Parathyroid adenoma (tissue), 2 donors: ENCODE measurements at regions not wholly inside any gene's neighbourhood (a gene's known extent, or its start where the extent isn't known, plus 50 kb on each side); places are given as distances from the start of the nearest gene placed in this dataset.

Experiments
- H2AFZ ChIP-seq: fragments of 300-600 bp; sonication (generic); one replicate; pipeline ENCODE4 v1.7.0; 2017; ENCODE audit warnings: antibody characterized with exemption, mild to moderate bottlenecking
- H3K27ac ChIP-seq: fragments of 300-600 bp; sonication (generic); one replicate; pipeline ENCODE4 v1.7.0; 2017
- H3K27me3 ChIP-seq: fragments of 300-600 bp; sonication (generic); one replicate; pipeline ENCODE4 v1.7.0; 2017; ENCODE audit warnings: low read length; ENCODE audit not compliant: control insufficient read depth, insufficient read depth
- H3K36me3 ChIP-seq: fragments of 300-600 bp; sonication (generic); one replicate; pipeline ENCODE4 v1.7.0; 2017; ENCODE audit warnings: low read length; ENCODE audit not compliant: control insufficient read depth, insufficient read depth
- H3K4me1 ChIP-seq: fragments of 300-600 bp; sonication (generic); one replicate; pipeline ENCODE4 v1.7.0; 2017; ENCODE audit warnings: control low read depth
- H3K4me2 ChIP-seq: fragments of 300-600 bp; sonication (generic); one replicate; pipeline ENCODE4 v1.7.0; 2017; ENCODE audit warnings: low read length
- H3K4me3 ChIP-seq: fragments of 300-600 bp; sonication (generic); one replicate; pipeline ENCODE4 v1.7.0; 2017; ENCODE audit warnings: low read depth, low read length
- H3K79me2 ChIP-seq: fragments of 300-600 bp; sonication (generic); one replicate; pipeline ENCODE4 v1.7.0; 2017; ENCODE audit warnings: control low read depth
- H3K9ac ChIP-seq: fragments of 300-600 bp; sonication (generic); one replicate; pipeline ENCODE4 v1.7.0; 2017; ENCODE audit warnings: mild to moderate bottlenecking
- H3K9me3 ChIP-seq: fragments of 300-600 bp; sonication (generic); one replicate; pipeline ENCODE4 v1.7.0; 2017; ENCODE audit warnings: low read length; ENCODE audit not compliant: control insufficient read depth
- CTCF ChIP-seq: fragments of 300-600 bp; sonication (generic); IDR thresholded peaks from one replicate; pipeline ENCODE4 v1.7.0; 2017; ENCODE audit warnings: antibody characterized with exemption, mild to moderate bottlenecking
- donor health status: primary hyperparathyroidism.

- no peaks in the 10 kb centered on the region for H3K27me3 ChIP-seq
- no peak overlapping the region for H3K4me3 ChIP-seq
- H3K9me3 ChIP-seq = no peaks in the 10 kb centered on the region
- no peak overlapping the region for H3K27ac ChIP-seq
- no peaks in the 10 kb centered on the region for H3K36me3 ChIP-seq
- no peaks in the 10 kb centered on the region for H3K79me2 ChIP-seq
- no peaks in the 10 kb centered on the region for H3K4me1 ChIP-seq
- no peak for TF ChIP-seq CTCF
- no peak overlapping the region for H3K4me2 ChIP-seq
- no peak overlapping the region for H2AFZ ChIP-seq
- no peak overlapping the region for H3K9ac ChIP-seq
These were observed 861.0 kb downstream of the RPS29 start for GRCh38 chr14:48725051-48725734.

GRCh38 chr14:48723841-48724495 lies 862.2 kb downstream of the RPS29 start:
- H2AFZ ChIP-seq = no peak overlapping the region
- H3K4me1 ChIP-seq = no peaks in the 10 kb centered on the region
- no peaks in the 10 kb centered on the region for H3K27me3 ChIP-seq
- no peaks in the 10 kb centered on the region for H3K36me3 ChIP-seq
- no peak overlapping the region for H3K9ac ChIP-seq
- TF ChIP-seq CTCF = no peak
- H3K27ac ChIP-seq = no peak overlapping the region
- H3K4me2 ChIP-seq = no peak overlapping the region
- H3K79me2 ChIP-seq = no peaks in the 10 kb centered on the region
- no peak overlapping the region for H3K4me3 ChIP-seq
- no peaks in the 10 kb centered on the region for H3K9me3 ChIP-seq

- H3K27ac ChIP-seq = no peak overlapping the region
- no peak overlapping the region for H3K4me3 ChIP-seq
- H3K9me3 ChIP-seq = no peaks in the 10 kb centered on the region
- no peaks in the 10 kb centered on the region for H3K27me3 ChIP-seq
- H3K79me2 ChIP-seq = no peaks in the 10 kb centered on the region
- no peak overlapping the region for H2AFZ ChIP-seq
- H3K36me3 ChIP-seq = no peaks in the 10 kb centered on the region
- no peak overlapping the region for H3K4me2 ChIP-seq
- H3K9ac ChIP-seq = no peak overlapping the region
- no peak for TF ChIP-seq CTCF
- H3K4me1 ChIP-seq = no peaks in the 10 kb centered on the region
These were observed 871.8 kb downstream of the RPS29 start for GRCh38 chr14:48714366-48714765.

- no peak for TF ChIP-seq CTCF
- no peak overlapping the region for H3K4me3 ChIP-seq
- H3K4me1 ChIP-seq = no peaks in the 10 kb centered on the region
- H3K79me2 ChIP-seq = no peaks in the 10 kb centered on the region
- no peaks in the 10 kb centered on the region for H3K9me3 ChIP-seq
- H3K36me3 ChIP-seq = no peaks in the 10 kb centered on the region
- H3K9ac ChIP-seq = no peak overlapping the region
- H3K4me2 ChIP-seq = no peak overlapping the region
- no peaks in the 10 kb centered on the region for H3K27me3 ChIP-seq
- no peak overlapping the region for H2AFZ ChIP-seq
- no peak overlapping the region for H3K27ac ChIP-seq
These were observed 876.0 kb downstream of the RPS29 start for GRCh38 chr14:48710133-48710532.
